HG03565 (cell line): ENCODE measurements at regions not wholly inside any gene's neighbourhood (a gene's known extent, or its start where the extent isn't known, plus 50 kb on each side); places are given as distances from the start of the nearest gene placed in this dataset.

Experiments
- ATAC-seq: cut with Tn5 transposase; IDR thresholded peaks from one replicate; pipeline ENCODE4 v1.9.1; 2021; ENCODE audit warnings: mild to moderate bottlenecking, moderate library complexity; ENCODE audit not compliant: unreplicated experiment

DNA sequence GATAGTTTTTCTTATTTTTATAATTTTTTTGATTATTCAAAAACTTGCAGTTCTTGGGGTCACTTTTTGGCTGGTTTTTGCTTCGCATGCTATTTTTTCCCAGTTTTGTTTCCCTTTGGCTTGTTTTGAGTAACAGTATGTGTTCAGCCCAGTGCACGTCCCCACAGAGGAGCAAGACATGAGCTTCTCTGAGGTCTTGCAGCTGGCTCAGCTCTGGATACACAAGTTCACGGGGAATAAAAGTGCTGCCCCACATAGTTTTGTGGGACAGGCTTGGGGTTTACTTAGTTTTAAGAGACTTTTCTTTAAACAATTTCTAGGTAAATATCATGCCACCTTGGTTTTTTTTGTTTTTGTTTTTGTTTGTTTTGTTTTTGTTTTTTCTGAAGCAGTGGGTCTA, 297.8 kb upstream of the IRX1 start:
- ATAC-seq: no peak

DNA sequence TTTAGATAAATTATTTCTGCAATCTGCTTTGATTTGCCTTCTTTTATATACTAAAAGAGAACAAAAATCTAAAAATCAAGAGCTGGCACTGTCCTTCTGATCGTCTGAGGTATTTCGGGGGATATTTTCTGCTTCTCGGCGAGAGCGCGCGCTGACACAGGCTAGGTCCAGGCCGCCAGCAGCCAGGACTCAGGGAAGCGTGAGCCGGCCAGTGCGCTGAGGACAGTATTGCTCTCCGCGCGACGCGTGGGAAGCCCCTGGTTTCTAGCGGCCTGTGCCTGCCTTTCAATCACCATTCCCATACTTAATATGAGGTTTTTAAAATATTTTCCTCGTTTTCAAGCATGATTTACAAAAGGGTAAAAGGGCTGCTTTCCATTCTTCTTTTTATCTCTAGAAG, 307.3 kb upstream of the IRX1 start:
- ATAC-seq: no peak

DNA sequence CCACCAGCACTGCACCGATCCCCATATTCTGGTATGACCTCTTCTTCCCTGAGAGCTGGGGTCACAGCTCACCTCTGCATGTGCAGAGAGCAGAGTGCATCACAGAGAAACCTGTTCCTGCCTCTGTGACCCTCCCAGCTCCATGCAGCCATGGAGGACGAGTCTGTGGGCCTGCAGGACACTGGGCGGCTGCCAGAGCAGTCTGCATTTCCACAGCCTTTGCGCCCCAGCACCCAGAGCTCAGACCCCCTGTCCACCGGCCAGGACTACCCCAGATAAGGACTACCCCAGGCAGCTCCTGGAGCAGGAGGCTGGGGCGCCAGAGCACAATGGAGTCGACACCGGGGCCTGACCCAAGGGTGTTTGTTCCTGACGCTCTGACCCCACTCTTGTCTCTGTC, 308.1 kb upstream of the IRX1 start:
- no peak for ATAC-seq

DNA sequence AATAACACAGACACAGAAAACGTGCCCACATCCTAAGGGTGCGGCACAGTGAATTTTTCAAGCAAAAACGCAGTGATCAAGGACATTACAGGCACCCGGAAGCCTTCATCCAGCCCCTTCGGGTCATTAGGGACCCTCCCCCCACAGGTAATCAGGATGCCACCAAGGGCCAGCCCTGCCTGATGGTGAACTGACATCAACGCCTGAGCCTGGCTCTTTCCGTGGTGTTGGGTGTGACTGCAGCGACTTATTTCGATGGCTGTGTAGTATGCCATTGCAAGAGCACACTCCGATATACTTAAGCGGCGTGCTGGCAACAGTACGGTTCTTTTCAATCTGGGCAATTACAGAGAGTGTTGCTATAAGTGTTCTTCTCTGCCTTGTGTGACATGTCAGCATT, 310.0 kb upstream of the IRX1 start:
- no peak for ATAC-seq

DNA sequence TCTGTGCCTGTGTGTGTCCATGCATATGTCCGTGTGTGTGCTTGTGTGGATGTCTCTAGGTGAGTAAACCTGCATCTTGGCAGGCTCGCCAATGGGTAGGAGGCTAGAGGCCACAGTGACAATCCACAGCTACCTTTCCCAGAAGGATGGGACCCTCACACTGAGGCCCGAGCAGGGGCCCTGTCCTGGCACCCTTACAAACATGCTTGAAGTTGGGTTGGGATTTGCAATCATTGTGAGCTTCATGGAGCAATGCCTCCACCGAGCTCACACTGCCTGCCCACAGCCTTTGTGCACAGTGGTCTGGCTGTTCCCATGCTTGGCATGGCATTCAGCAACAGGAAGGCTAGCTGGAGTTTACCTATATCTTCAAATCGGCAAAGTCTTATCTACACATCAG, 311.1 kb upstream of the IRX1 start:
- no peak for ATAC-seq

DNA sequence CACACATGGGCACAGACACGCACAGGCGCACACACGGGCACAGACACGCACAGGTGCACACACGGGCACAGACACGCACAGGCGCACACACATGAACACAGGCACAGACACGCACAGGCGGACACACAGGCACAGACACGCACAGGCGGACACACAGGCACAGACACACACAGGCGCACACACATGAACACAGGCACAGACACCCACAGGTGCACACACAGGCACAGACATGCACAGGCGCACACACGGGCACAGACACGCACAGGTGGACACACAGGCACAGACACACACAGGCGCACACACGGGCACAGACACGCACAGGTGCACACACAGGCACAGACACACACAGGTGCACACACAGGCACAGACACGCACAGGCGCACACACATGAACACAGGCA, 312.8 kb upstream of the IRX1 start:
- ATAC-seq: no peak

DNA sequence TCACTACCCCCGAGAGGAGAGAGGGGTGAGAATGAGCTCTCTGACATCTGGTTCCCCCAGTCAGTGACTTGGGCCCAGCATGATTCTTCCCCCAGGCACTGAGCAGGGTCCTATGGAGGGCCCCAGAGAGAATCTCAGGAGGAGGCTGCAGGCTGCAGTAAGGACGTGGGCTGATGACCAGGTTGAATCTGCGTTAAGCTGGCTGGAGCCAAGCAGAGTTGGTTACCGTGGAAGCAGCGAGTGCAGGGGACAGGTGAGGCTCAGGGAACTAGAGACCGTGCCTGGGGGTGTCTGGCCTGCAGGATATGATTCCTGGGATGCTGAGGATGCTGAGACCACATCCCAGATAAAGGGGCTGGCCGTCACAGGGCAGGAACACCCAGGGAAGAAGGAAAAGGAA, 314.3 kb upstream of the IRX1 start:
- no peak for ATAC-seq

DNA sequence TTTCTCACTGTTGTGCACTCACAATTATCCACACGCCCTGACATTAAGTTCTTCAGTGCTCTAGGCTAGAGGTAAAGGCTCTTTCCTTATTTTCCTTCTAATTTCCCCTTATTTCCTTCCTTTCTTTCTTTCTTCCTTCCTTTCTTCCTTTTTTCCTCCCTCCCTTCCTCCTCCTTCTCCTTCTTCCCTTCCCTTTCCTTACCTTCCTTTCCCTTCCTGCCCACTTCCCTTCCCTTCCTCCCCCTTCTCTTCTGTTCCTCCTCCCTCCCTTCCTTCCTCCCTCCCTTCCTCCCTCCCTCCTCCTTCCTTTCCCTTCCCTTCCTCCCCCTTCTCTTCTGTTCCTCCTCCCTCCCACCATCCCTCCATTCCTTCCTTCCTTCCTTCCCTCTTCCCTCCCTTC, 317.0 kb upstream of the IRX1 start:
- ATAC-seq: no peak

DNA sequence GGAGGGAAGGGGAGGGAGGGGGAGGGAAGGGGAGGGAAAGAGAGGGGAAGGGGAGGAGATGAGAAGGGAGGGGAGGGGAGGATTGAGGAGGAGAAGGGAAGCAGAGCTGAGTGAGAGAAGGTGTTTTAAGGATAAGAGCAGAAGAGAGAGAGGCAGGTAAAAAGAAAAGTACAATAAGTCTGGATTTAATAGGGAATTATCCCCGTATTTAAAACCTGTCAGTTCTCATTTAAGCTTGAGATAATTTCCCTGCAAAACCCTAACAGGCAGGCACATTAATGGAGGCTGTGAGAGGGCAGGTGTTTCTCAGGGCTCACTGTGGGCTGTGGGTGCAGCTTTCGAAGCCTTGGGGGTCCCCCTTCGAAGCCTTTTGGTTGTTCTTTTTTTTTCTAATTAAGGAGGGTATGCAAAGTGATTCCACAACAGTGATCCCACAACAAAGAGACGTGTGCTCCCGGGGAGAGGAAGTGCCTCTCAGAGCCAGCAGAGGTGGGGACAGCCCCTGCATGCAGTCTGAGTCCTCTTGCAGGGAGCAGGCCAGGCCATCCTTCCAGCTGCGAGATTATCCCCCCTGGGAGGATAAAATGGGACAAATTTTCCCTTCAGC, 317.9 kb upstream of the IRX1 start:
- ATAC-seq: peak; percentile 85

DNA sequence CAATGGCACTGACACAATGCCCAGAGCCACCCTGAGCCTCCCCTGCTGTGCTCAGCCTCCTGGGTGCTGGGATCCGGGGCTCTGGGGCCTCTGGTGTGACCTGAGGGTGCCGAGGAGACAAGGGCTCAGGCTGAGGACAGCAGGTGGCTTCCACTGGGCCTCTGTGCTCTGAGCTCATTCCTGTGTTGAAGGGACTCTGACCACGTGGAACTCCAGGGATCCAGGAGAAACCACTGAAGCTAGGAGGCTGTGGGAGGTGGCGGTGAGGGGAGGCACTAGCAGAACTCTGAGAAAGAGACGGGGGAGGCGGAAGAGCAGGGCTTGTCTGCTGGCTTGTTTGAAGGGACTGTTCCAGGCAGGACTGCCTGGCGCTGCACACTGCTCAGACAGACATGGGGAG, 318.7 kb upstream of the IRX1 start:
- ATAC-seq: no peak

DNA sequence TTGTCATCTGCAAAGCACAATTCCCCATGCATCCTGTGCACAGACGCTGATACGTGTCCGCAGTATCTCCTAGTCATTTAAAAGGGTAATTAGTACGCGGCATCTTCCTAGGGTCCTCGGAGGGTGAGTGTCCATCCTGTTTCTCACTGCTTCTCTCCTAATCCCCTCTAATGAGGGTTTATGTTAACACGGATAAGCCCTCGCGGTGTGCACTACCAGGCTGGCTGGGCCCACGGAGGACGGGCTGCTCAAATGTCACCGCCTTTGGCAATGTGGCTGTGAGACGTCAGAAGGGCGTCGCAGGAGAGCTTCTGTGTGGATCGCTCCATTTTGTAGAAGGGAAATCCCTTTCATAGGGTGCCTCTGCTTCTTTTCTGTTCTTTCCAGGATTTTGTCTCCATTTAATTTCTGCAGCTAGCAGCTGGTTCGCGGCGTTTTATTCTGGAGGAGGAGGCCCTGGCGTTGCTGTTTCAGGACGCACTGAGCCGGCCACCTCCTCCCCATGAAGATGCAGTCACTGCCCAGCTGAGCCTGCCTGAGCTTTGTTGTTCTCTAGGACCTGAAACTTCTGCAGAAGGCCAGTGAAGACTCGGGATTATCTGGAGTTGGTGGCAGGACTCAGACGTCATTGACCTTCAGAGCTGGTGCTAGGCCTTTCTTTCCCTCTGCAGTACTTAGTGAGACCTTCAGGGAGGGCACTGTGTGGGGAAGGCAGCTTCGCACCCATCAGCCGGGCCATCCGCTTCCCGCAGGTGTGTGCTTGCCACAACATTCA, 326.1 kb upstream of the IRX1 start:
- no peak for ATAC-seq

DNA sequence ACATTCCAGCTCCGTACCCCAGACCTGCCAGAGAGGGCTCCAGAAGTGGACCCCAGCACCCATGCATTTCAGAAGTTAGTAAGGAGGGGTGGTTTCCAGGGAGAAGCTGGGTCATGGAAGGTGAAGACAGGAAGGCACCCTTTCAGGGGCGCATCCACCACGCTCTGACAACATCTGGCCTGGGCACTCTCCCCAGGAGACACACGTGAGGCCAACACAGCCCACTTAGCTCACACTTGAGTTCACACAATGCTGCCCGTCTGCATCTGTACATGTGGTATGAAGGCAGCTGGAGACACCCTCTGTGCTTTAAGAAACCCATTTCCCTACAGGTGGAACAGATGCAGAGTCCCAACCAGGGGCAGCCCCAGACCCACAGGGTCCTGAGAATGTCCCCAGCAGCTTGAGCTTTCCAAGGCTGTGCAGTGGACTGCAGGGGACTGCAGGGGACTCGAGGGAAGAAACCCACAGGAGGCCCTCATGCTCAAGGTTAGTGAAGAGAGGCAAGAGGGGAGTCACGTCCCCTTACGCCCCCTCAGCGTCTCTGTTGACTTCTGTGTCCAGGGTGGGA, 326.8 kb upstream of the IRX1 start:
- ATAC-seq: no peak

DNA sequence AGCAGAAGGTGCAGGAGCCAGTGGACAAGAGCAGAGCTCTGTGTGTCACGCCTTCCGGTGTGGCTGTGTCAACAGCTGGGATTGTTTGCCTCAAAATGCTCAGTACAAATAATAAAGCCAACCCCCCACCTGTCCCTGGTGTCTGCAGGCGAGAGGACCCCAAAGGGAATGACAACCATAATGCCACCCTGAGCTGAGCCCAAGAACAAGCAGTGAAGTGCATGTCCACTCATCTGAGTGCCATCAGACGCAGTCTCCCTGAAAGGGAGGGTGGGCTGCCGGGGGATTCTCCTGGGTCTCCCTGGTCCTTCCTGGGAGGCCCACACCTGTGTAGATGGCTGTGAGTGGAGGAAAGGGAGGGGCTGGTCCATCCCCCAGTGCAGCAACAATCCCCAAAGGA, 328.8 kb upstream of the IRX1 start:
- no peak for ATAC-seq

DNA sequence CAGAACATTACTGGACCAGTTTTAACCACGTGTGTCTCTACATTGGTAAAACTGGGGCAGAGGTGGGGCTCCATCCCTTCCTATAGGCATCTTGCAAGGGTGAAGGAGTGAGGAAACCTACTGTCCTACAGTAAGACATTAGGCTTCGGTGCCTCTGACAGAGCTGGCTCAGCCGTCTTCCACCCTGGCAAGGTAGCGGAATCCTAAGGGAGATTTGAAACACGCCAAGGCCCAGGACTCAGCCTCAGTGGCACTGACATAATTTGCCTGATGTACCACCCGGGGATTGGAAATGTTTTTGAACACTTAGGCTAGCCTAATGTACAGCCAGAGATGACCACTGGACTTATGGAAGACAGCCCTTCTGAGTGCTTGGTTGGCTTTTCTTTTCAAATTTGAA, 329.7 kb upstream of the IRX1 start:
- no peak for ATAC-seq

DNA sequence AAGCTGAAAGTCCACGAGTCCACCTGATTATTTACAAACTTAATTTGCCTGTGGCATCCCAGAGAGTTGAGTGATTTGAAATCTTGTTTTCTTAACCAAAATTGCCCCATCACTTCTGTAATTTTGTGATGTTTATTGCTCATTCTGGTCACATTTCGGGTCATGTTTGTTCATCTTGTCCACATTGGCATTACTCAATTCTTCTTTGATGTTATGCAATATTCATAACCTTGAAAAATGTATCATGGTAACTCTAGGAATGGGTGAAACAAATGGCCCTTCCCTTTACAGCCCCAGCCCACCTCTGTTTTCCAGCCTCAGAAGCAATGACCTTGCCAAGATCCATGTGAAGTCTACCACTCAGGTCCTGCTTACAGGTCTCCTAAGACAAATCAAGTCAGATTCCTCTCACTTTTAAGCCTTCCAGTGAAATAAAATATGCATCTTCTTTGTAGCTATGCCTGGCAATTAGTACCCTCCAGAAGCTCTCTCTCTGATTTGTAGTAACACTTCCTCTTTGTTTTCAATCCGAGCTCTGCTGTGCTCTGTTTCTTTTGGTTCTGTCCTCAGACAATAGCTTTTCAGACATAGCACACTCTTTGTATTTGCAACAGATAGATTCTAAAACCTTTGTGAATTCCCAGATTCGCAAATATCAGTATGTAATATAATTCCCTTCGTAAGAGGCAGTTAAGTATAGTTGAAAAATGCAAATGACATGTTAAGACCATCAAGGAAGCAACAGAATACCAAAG, 330.3 kb upstream of the IRX1 start:
- ATAC-seq: no peak

DNA sequence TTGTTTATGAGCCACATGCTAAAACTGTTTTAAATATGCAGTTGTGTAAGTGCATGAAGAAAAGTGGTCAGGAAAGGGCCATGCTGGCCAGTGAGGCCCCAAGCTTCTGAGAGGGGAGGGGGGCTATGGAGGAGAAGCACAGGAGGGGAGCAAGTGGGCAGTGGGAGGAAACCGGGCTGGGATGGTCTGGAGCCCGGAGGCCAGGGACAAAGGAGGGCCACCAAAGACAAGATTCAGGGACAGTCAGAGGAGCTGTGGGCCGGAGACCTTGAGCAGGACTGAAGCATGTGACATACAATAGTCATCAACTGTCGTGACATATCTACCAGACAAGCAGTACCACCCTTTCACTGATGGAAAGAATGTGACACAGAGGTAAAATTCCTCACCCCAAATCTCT, 333.2 kb upstream of the IRX1 start:
- ATAC-seq: no peak

DNA sequence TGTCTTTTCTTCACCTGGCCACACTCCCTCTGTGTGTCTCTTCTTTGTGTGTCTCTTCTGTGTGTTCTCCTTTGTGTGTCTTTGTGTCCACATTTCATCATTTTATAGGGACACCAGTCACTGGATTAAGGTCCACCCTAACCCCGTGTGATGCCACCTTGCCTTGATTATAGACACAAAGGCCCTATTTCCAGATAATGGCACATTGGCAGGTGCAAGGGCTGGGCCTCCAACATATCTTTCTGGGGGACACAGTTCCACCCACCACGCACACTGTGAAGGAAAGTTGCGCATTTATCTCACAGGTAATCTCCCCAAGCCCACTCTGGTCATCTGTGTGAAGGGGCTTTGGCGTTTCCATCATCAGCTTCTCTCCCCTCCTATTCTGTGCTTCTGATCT, 334.6 kb upstream of the IRX1 start:
- no peak for ATAC-seq

DNA sequence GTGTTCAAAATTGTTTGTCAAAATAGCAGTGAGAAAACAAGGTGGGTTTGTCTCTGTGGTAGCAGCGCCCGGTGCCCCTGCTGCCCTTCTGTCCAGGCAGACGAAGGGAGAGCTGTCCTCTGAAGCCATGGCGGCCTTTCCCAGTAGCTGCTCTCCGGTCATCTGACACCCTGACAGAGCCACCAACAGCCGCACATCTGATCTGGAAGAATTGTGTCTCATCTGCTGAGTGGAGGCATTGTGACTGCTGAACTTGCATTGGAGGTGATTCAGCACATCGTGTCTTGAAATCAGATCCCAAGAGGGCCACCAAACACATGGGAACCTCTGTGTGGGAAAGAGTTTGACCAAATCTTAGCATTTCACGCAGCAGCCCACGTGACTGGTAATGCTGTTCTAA, 337.6 kb upstream of the IRX1 start:
- no peak for ATAC-seq

DNA sequence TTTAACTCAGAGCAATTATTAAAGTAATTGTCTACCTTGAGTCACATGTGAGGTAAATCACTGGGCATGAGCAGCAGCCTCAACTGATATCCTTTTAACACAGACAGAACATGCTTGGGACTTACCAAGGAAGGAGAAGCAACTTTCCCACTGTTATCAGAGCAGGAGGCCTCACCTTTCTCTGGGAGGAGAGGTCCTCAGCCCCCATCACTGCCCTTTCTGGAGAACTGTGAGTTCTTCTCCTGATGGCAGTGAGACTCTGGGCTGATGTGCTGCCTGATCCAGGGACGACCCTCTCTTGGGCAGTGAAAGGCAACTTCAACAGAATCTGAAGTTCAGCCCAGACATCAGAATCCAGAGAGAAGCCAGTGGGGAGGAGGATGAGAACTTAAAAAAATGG, 343.4 kb upstream of the IRX1 start:
- ATAC-seq: no peak

DNA sequence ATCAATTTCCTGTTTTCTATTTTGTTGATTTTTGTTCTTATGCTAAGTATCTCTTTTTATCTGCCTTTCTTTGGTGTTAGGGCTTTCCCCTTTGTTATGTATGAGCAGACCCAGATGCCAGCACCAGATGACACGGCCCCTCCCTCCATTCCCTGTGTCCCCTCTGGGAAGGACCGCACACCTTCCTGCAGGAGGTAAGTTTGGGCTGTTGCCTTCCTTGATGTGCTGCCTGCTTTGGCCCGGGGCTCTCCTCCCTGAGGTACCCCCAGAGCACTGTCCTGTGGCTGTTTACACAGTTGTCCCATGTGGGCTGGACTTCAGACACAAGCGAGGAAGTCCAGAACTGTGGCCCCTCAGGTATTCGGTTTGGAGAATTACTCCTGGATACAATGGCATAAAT, 343.8 kb upstream of the IRX1 start:
- ATAC-seq: no peak

DNA sequence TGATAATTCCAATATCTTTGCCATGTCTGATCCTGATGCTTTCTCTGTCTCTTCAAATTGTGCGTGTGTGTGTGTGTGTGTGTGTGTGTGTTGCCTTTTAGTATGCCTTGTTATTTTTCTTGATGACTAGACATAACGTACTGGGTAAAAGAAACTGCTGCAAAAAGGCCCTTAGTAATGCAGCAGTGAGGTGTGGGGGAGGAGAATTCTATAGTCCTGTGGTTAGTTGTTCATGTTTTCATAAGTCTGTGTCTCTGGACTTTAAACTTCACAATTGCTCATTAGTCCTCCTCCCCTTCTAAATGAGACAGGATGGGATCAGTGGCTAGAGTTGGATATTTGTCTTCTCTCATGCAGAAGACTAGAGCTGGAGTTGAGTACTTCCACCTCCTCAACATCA, 346.2 kb upstream of the IRX1 start:
- ATAC-seq: no peak

DNA sequence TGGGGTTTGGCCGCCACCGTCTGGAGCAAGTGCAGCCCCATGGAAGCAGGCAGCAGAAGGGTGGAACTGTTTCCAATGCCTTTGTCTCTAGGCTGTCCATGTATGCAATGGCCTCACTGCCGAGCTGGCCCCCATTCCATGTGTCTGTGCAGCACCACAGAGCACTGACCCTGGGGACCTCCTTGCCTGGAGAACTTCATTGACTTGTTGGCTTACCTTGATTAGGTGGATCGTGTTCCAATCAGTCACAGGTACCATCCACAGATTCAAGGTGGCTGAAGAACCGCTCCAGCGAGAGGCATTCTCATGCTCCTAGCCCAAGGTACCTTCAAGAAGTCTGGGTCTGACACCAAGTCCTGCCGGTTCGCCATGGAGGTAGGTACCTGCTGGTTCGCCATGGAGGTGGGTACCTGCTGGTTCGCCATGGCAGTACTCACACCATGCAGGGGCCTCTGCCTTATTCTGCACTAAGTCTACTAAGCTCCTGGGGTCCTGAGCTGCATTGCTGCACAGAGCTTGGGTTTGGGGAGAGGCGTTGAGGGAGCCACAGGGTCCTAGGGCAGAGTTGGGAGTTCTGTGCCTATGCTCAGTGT, 358.3 kb upstream of the IRX1 start:
- ATAC-seq: no peak
